ENCODE measurements at regions not wholly inside any gene's neighbourhood (a gene's known extent, or its start where the extent isn't known, plus 50 kb on each side); places are given as distances from the start of the nearest gene placed in this dataset.

GRCh38 chr6:181049-181654 lies 111.1 kb upstream of the DUSP22 start:
- no peak for TF ChIP-seq CTCF (conservative IDR thresholded peaks at IDR 0.05)
- Histone ChIP-seq H3K36me3 (ENCODE audit: control insufficient read depth, insufficient read depth, low read length) (no peaks in the 10 kb centered on the region), H3K4me1 (ENCODE audit: control insufficient read depth, insufficient read depth, low read length) (no peaks in the 10 kb centered on the region), H3K9ac (ENCODE audit: extremely low read depth, low read length, poor library complexity, severe bottlenecking) (no peak overlapping the region), H3K27ac (ENCODE audit: low read depth, low read length) (no peak overlapping the region), H3K9me3 (ENCODE audit: control insufficient read depth, low read length) (no peaks in the 10 kb centered on the region), H3K27me3 (ENCODE audit: control insufficient read depth, insufficient read depth, low read length, poor library complexity, severe bottlenecking) (no peaks in the 10 kb centered on the region), H3K4me3 (ENCODE audit: low read length) (no peak overlapping the region)
- no peak overlapping the region for H3K27ac Mint-ChIP-seq
- H3K4me1 Mint-ChIP-seq = no peaks in the 10 kb centered on the region
- peaks cover 28% of the 10 kb centered on the region for H3K9me3 Mint-ChIP-seq
- H3K4me3 Mint-ChIP-seq = no peak overlapping the region
- no peak for DNase-seq
- peaks cover 3% of the 10 kb centered on the region for H3K27me3 Mint-ChIP-seq (ENCODE audit: insufficient read depth)
- H3K36me3 Mint-ChIP-seq (ENCODE audit: low read depth) = no peaks in the 10 kb centered on the region
- WGBS, 2 experiments (ENCODE audit: insufficient coverage in 1 of 2, insufficient read length in 1 of 2) = 80 to 87% methylated on average over 3 to 5 of the region's 5 CpGs

DNA sequence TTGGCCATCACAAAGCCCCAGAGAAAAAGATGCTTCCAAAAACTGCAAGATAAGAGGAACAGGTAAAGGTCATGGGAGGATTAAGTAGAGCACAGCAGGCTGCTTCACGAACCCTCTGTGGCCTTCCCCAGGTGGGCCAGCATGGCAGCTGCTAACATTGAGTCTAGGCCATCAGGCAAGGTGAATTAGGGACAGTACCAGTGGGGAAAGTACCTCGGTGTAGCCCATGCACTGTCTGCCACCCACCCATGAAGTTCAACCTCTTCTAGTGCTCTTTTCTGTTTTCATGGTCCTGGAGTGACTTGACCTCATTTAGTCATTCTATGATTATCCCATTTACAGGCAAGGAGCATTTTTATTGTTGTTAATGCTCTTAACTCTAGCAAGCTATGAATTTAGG lies 108.6 kb upstream of the DUSP22 start:
- Mint-ChIP-seq H3K4me3 (no peak overlapping the region), H3K36me3 (ENCODE audit: low read depth) (no peaks in the 10 kb centered on the region), H3K27me3 (ENCODE audit: insufficient read depth) (no peaks in the 10 kb centered on the region), H3K4me1 (peaks cover 12% of the 10 kb centered on the region), H3K27ac (no peak overlapping the region), H3K9me3 (peaks cover 13% of the 10 kb centered on the region)
- WGBS, 2 experiments (ENCODE audit: insufficient coverage in 1 of 2, insufficient read length in 1 of 2) = 90 to 93% methylated on average over 2 of the region's 2 CpGs
- Histone ChIP-seq H3K9ac (ENCODE audit: extremely low read depth, low read length, poor library complexity, severe bottlenecking) (no peak overlapping the region), H3K4me1 (ENCODE audit: control insufficient read depth, insufficient read depth, low read length) (no peaks in the 10 kb centered on the region), H3K27ac (ENCODE audit: low read depth, low read length) (no peak overlapping the region), H3K4me3 (ENCODE audit: low read length) (no peak overlapping the region), H3K27me3 (ENCODE audit: control insufficient read depth, insufficient read depth, low read length, poor library complexity, severe bottlenecking) (no peaks in the 10 kb centered on the region), H3K36me3 (ENCODE audit: control insufficient read depth, insufficient read depth, low read length) (no peaks in the 10 kb centered on the region), H3K9me3 (ENCODE audit: control insufficient read depth, low read length) (no peaks in the 10 kb centered on the region)
- no peak for TF ChIP-seq CTCF (conservative IDR thresholded peaks at IDR 0.05)
- no peak for DNase-seq

DNA sequence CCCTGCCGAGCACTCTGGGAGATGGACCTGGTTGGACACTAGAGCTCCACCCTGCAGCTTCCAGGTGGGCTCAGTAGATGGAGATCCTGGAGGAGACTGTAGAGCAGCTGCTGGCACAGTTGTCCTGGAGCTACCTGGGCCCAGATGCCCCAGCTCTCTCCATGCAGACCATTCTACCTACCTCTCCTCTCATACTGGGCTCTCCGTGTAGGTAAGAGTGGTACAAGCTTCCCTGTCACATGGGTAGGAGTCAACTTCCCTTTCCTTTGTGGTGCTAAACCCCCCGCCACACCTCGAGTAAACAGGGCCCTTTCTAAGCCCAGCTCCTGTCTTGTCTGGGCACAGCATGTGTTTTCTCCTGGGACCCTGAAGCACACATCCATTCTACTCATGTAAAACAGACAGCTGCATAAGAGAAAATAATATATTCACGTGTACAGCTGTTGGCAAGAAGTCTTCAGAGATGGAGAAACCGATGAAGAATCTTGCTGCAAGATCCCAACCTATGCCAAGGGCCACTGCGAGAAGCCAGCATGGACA lies 108.1 kb upstream of the DUSP22 start:
- no peak for DNase-seq
- Mint-ChIP-seq H3K27ac (no peak overlapping the region), H3K4me3 (no peak overlapping the region), H3K4me1 (peaks cover 12% of the 10 kb centered on the region), H3K27me3 (ENCODE audit: insufficient read depth) (no peaks in the 10 kb centered on the region), H3K9me3 (peaks cover 7% of the 10 kb centered on the region), H3K36me3 (ENCODE audit: low read depth) (no peaks in the 10 kb centered on the region)
- H3K4me1 ChIP-seq (ENCODE audit: control insufficient read depth, insufficient read depth, low read length) = no peaks in the 10 kb centered on the region
- H3K9ac ChIP-seq (ENCODE audit: extremely low read depth, low read length, poor library complexity, severe bottlenecking) = no peak overlapping the region
- no peaks in the 10 kb centered on the region for H3K36me3 ChIP-seq (ENCODE audit: control insufficient read depth, insufficient read depth, low read length)
- WGBS, 2 experiments (ENCODE audit: insufficient coverage in 1 of 2, insufficient read length in 1 of 2) = 66 to 76% methylated on average over 7 of the region's 7 CpGs
- H3K9me3 ChIP-seq (ENCODE audit: control insufficient read depth, low read length) = no peaks in the 10 kb centered on the region
- TF ChIP-seq CTCF (conservative IDR thresholded peaks at IDR 0.05) = no peak
- H3K27me3 ChIP-seq (ENCODE audit: control insufficient read depth, insufficient read depth, low read length, poor library complexity, severe bottlenecking) = no peaks in the 10 kb centered on the region
- no peak overlapping the region for H3K27ac ChIP-seq (ENCODE audit: low read depth, low read length)
- no peak overlapping the region for H3K4me3 ChIP-seq (ENCODE audit: low read length)

All from endodermal cell (in vitro differentiated cells).